Smooth muscle cell (in vitro differentiated cells): ENCODE measurements at regions not wholly inside any gene's neighbourhood (a gene's known extent, or its start where the extent isn't known, plus 50 kb on each side); places are given as distances from the start of the nearest gene placed in this dataset.

Source experiments
- DNase-seq: peaks from one replicate; lab custom pipeline; 2025; ENCODE audit not compliant: unreplicated experiment; lab: John Stamatoyannopoulos, UW
- H2AFZ ChIP-seq: fragments of 200-600 bp; sonication (generic); 2 replicates; pipeline ENCODE4 v1.6.0; 2016; ENCODE audit warnings: antibody characterized with exemption, low read depth, mild to moderate bottlenecking
- H3F3A ChIP-seq: fragments of 200-600 bp; sonication (generic); 2 replicates; pipeline ENCODE4 v1.6.0; 2017; ENCODE audit warnings: antibody characterized with exemption, low read depth
- H3K27ac ChIP-seq: fragments of 200-600 bp; sonication (generic); 2 replicates; pipeline ENCODE4 v1.5.1; 2016; ENCODE audit warnings: low read depth, mild to moderate bottlenecking
- H3K27me3 ChIP-seq: fragments of 200-600 bp; sonication (generic); 2 replicates; pipeline ENCODE4 v1.6.1; 2016; ENCODE audit warnings: low read depth, mild to moderate bottlenecking
- H3K36me3 ChIP-seq: fragments of 200-600 bp; sonication (generic); 2 replicates; pipeline ENCODE4 v1.5.1; 2016; ENCODE audit warnings: low read depth
- H3K4me1 ChIP-seq: fragments of 200-600 bp; sonication (generic); 2 replicates; pipeline ENCODE4 v1.5.1; 2016; ENCODE audit warnings: low read depth
- H3K4me2 ChIP-seq: fragments of 200-600 bp; sonication (generic); 2 replicates; pipeline ENCODE4 v1.6.0; 2016; ENCODE audit warnings: mild to moderate bottlenecking
- H3K4me3 ChIP-seq: fragments of 200-600 bp; sonication (generic); 2 replicates; pipeline ENCODE4 v1.5.1; 2016; ENCODE audit warnings: mild to moderate bottlenecking
- H3K79me2 ChIP-seq: fragments of 200-600 bp; sonication (generic); 2 replicates; pipeline ENCODE4 v1.6.0; 2016; ENCODE audit warnings: low read depth, mild to moderate bottlenecking
- H3K9ac ChIP-seq: fragments of 200-600 bp; sonication (generic); 2 replicates; pipeline ENCODE4 v1.6.0; 2016; ENCODE audit warnings: low read depth
- H3K9me3 ChIP-seq: fragments of 200-600 bp; sonication (generic); replicated peaks from 2 replicates; pipeline ENCODE4 v1.5.1; 2016; ENCODE audit warnings: low read depth
- H4K20me1 ChIP-seq: fragments of 200-600 bp; sonication (generic); 2 replicates; pipeline ENCODE4 v1.6.0; 2016; ENCODE audit warnings: low read depth
- CTCF ChIP-seq: fragments of 200-600 bp; sonication (generic); IDR thresholded peaks from 2 replicates; pipeline ENCODE4 v1.5.1; 2017; ENCODE audit warnings: borderline replicate concordance, mild to moderate bottlenecking, antibody characterized with exemption; ENCODE audit not compliant: insufficient read depth, poor library complexity, severe bottlenecking
- WGBS: methylation state at CpG from one replicate; pipeline ENCODE4 v1.1.7; 2016; ENCODE audit warnings: low lambda C conversion rate; 5-methylcytosine and 5-hydroxymethylcytosine counted together

GRCh38 chr5:179478624-179479023, 71.7 kb upstream of the RUFY1 start:
- 96% methylated on average over 5 of the region's 5 CpGs for WGBS
- Histone ChIP-seq H3K9ac (no peak overlapping the region), H3F3A (no peaks in the 10 kb centered on the region), H3K79me2 (no peaks in the 10 kb centered on the region), H3K36me3 (no peaks in the 10 kb centered on the region), H3K9me3 (no peaks in the 10 kb centered on the region), H3K4me2 (no peak overlapping the region), H3K4me3 (no peak overlapping the region), H4K20me1 (no peaks in the 10 kb centered on the region), H3K27ac (no peak overlapping the region), H3K27me3 (no peaks in the 10 kb centered on the region), H2AFZ (no peak overlapping the region), H3K4me1 (no peaks in the 10 kb centered on the region)
- no peak for DNase-seq
- no peak for TF ChIP-seq CTCF

GRCh38 chr5:179475208-179475751, 75.1 kb upstream of the RUFY1 start:
- TF ChIP-seq CTCF, result no peak
- H3K27ac ChIP-seq, result no peak overlapping the region
- H3K9me3 ChIP-seq, result no peaks in the 10 kb centered on the region
- no peak overlapping the region for H2AFZ ChIP-seq
- no peaks in the 10 kb centered on the region for H3K27me3 ChIP-seq
- H3K9ac ChIP-seq, result no peak overlapping the region
- no peak overlapping the region for H3K4me2 ChIP-seq
- H3K4me1 ChIP-seq, result no peaks in the 10 kb centered on the region
- 76% methylated on average over 19 of the region's 19 CpGs for WGBS
- no peaks in the 10 kb centered on the region for H3K79me2 ChIP-seq
- H3F3A ChIP-seq, result no peaks in the 10 kb centered on the region
- no peaks in the 10 kb centered on the region for H4K20me1 ChIP-seq
- no peaks in the 10 kb centered on the region for H3K36me3 ChIP-seq
- no peak for DNase-seq
- no peak overlapping the region for H3K4me3 ChIP-seq

GRCh38 chr5:179472641-179473040, 77.7 kb upstream of the RUFY1 start:
- H3K79me2 ChIP-seq, result no peaks in the 10 kb centered on the region
- H3K27ac ChIP-seq, result no peak overlapping the region
- H3K4me2 ChIP-seq, result no peak overlapping the region
- no peaks in the 10 kb centered on the region for H3K4me1 ChIP-seq
- WGBS, result 91% methylated on average over 18 of the region's 18 CpGs
- no peaks in the 10 kb centered on the region for H4K20me1 ChIP-seq
- H3F3A ChIP-seq, result no peaks in the 10 kb centered on the region
- TF ChIP-seq CTCF, result no peak
- no peaks in the 10 kb centered on the region for H3K9me3 ChIP-seq
- H3K27me3 ChIP-seq, result no peaks in the 10 kb centered on the region
- H3K9ac ChIP-seq, result no peak overlapping the region
- no peak for DNase-seq
- no peak overlapping the region for H2AFZ ChIP-seq
- H3K4me3 ChIP-seq, result no peak overlapping the region
- H3K36me3 ChIP-seq, result no peaks in the 10 kb centered on the region

GRCh38 chr5:179472174-179472573, 78.2 kb upstream of the RUFY1 start:
- H4K20me1 ChIP-seq, result no peaks in the 10 kb centered on the region
- no peaks in the 10 kb centered on the region for H3K79me2 ChIP-seq
- H3K9ac ChIP-seq, result no peak overlapping the region
- H3K27ac ChIP-seq, result no peak overlapping the region
- H3K4me2 ChIP-seq, result no peak overlapping the region
- no peaks in the 10 kb centered on the region for H3K27me3 ChIP-seq
- no peaks in the 10 kb centered on the region for H3K36me3 ChIP-seq
- no peak for DNase-seq
- no peak overlapping the region for H3K4me3 ChIP-seq
- 70% methylated on average over 4 of the region's 4 CpGs for WGBS
- no peaks in the 10 kb centered on the region for H3F3A ChIP-seq
- H3K4me1 ChIP-seq, result no peaks in the 10 kb centered on the region
- H2AFZ ChIP-seq, result no peak overlapping the region
- TF ChIP-seq CTCF, result no peak
- no peaks in the 10 kb centered on the region for H3K9me3 ChIP-seq
